Fibroblast of lung (primary cell): ENCODE measurements at regions not wholly inside any gene's neighbourhood (a gene's known extent, or its start where the extent isn't known, plus 50 kb on each side); places are given as distances from the start of the nearest gene placed in this dataset.

Experiments
- DNase-seq, 2 donors: peaks; one replicate each; pipeline versions ENCODE4 v3.0.0 to v3.0.0-alpha.2; 2010; ENCODE audit warnings: low read depth in 2 of 2
- H2AFZ ChIP-seq: 2 replicates; pipeline ENCODE4 v1.5.1; 2012; ENCODE audit warnings: low read length, control low read depth, inconsistent platforms
- H3K27ac ChIP-seq: 2 replicates; pipeline ENCODE4 v1.5.1; 2011; ENCODE audit warnings: low read length, control low read depth; ENCODE audit not compliant: insufficient read depth
- H3K27me3 ChIP-seq: 2 replicates; pipeline ENCODE4 v1.5.1; 2011; ENCODE audit warnings: mild to moderate bottlenecking, low read length; ENCODE audit not compliant: control insufficient read depth, insufficient read depth
- H3K36me3 ChIP-seq: 2 replicates; pipeline ENCODE4 v1.5.1; 2011; ENCODE audit warnings: low read length; ENCODE audit not compliant: control insufficient read depth, insufficient read depth
- H3K4me1 ChIP-seq: 2 replicates; pipeline ENCODE4 v1.5.1; 2011; ENCODE audit warnings: low read length; ENCODE audit not compliant: control insufficient read depth, insufficient read depth; ENCODE audit errors: extremely low read depth
- H3K4me2 ChIP-seq: 2 replicates; pipeline ENCODE4 v1.5.1; 2011; ENCODE audit warnings: low read length, control low read depth; ENCODE audit not compliant: insufficient read depth; ENCODE audit errors: extremely low read depth
- H3K4me3 ChIP-seq, 4 experiments: fragments of 200-600 bp in 1 of 4; sonication (generic) in 1 of 4; replicated peaks in 1 of 4; 2 replicates each; pipeline ENCODE4 v1.5.1; 2011 to 2016; ENCODE audit warnings: low read length in 4 of 4, low read depth in 3 of 4, mild to moderate bottlenecking in 3 of 4, control low read depth in 2 of 4, inconsistent platforms in 1 of 4, mixed read lengths in 1 of 4; ENCODE audit not compliant: insufficient read depth in 1 of 4; ENCODE audit errors: control extremely low read depth in 1 of 4
- H3K79me2 ChIP-seq: 2 replicates; pipeline ENCODE4 v1.5.1; 2012; ENCODE audit warnings: mild to moderate bottlenecking, low read length, inconsistent platforms; ENCODE audit not compliant: control insufficient read depth, insufficient read depth
- H3K9ac ChIP-seq: 2 replicates; pipeline ENCODE4 v1.5.1; 2011; ENCODE audit warnings: mild to moderate bottlenecking, low read length, control low read depth; ENCODE audit not compliant: insufficient read depth
- H3K9me3 ChIP-seq: 2 replicates; pipeline ENCODE4 v1.5.1; 2012; ENCODE audit warnings: low read depth, low read length; ENCODE audit not compliant: control insufficient read depth, insufficient read depth
- H4K20me1 ChIP-seq: 2 replicates; pipeline ENCODE4 v1.5.1; 2011; ENCODE audit warnings: low read length; ENCODE audit not compliant: control insufficient read depth, insufficient read depth; ENCODE audit errors: extremely low read depth
- EZH2 ChIP-seq: IDR thresholded peaks from 2 replicates; pipeline ENCODE4 v1.5.1; 2012; ENCODE audit warnings: low read length, control low read depth, mild to moderate bottlenecking; ENCODE audit errors: missing control alignments
- TF ChIP-seq, protein P1 (sequence below), 2 donors: IDR thresholded peaks in 1 of 2; conservative IDR thresholded peaks in 1 of 2; 1 replicate in 1 of 2; 2 replicates in 1 of 2; pipeline ENCODE4 v1.5.1; 2011 to 2012; ENCODE audit warnings: low read length in 2 of 2, control low read depth in 1 of 2, inconsistent platforms in 1 of 2, low read depth in 1 of 2, mild to moderate bottlenecking in 1 of 2

DNA sequence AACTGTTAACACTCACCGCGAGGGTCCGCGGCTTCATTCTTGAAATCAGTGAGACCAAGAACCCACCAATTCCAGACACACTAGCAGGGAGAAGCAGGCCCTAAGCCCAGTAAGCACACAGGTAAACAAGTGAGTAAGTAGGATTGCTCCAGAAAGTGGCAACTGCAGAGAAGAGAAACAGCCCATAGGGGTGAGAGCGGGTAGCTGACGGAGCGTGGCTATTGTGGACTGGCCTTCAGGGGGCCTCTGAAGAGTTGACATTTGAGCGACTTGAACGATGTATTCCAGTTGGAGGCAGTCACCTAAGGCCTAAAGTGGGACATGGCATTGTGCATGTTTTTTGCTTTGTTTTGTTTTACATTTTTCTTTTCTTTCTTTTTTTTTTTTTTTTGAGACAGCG, 74.2 kb downstream of the TSPAN17 start:
- Histone ChIP-seq H3K4me1 (no peaks in the 10 kb centered on the region), H2AFZ (no peak overlapping the region), H3K9me3 (no peaks in the 10 kb centered on the region), H3K27me3 (peaks cover 15% of the 10 kb centered on the region), H3K36me3 (no peaks in the 10 kb centered on the region), H3K4me3 (no peak overlapping the region), H3K4me2 (no peak overlapping the region), H3K79me2 (no peaks in the 10 kb centered on the region), H3K9ac (no peak overlapping the region), H3K27ac (no peak overlapping the region), H4K20me1 (no peaks in the 10 kb centered on the region)
- no peak for DNase-seq
- TF ChIP-seq, protein P1, sequence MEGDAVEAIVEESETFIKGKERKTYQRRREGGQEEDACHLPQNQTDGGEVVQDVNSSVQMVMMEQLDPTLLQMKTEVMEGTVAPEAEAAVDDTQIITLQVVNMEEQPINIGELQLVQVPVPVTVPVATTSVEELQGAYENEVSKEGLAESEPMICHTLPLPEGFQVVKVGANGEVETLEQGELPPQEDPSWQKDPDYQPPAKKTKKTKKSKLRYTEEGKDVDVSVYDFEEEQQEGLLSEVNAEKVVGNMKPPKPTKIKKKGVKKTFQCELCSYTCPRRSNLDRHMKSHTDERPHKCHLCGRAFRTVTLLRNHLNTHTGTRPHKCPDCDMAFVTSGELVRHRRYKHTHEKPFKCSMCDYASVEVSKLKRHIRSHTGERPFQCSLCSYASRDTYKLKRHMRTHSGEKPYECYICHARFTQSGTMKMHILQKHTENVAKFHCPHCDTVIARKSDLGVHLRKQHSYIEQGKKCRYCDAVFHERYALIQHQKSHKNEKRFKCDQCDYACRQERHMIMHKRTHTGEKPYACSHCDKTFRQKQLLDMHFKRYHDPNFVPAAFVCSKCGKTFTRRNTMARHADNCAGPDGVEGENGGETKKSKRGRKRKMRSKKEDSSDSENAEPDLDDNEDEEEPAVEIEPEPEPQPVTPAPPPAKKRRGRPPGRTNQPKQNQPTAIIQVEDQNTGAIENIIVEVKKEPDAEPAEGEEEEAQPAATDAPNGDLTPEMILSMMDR (conservative IDR thresholded peaks at IDR 0.05 in 1 of 2, IDR thresholded peaks at IDR 0.05 in 1 of 2; ENCODE audit: low read depth in 1 of 2, low read length in 2 of 2): no peak
- no peak for TF ChIP-seq EZH2

DNA sequence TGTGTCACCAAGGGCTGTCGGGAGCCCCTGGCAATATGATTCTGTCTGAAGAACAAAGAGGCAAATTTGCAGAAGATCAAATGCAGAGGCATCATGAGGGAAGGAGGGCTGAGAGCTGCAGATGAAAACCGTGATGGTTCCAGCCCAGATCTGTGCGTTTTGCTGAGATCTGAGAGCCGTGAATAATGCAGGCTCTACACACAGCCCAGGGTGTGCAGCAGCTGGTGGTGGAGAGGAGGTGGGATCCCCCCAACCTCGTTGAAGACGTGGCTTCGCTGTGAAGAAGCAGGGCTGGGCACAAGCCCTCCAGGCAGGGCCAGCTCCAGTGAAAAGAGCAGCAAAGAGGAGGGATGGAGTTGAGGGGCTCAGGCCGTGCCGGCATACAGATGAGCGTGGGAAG, 75.5 kb downstream of the TSPAN17 start:
- H3K4me2 ChIP-seq: no peak overlapping the region
- TF ChIP-seq, protein P1 (conservative IDR thresholded peaks at IDR 0.05 in 1 of 2, IDR thresholded peaks at IDR 0.05 in 1 of 2; ENCODE audit: low read depth in 1 of 2, low read length in 2 of 2): no peak
- no peak for TF ChIP-seq EZH2
- H3K79me2 ChIP-seq: no peaks in the 10 kb centered on the region
- no peak overlapping the region for H2AFZ ChIP-seq
- no peaks in the 10 kb centered on the region for H4K20me1 ChIP-seq
- no peak overlapping the region for H3K4me3 ChIP-seq
- H3K27me3 ChIP-seq: peaks cover 25% of the 10 kb centered on the region
- no peaks in the 10 kb centered on the region for H3K9me3 ChIP-seq
- no peak overlapping the region for H3K27ac ChIP-seq
- DNase-seq: no peak
- no peaks in the 10 kb centered on the region for H3K36me3 ChIP-seq
- no peaks in the 10 kb centered on the region for H3K4me1 ChIP-seq
- H3K9ac ChIP-seq: no peak overlapping the region

DNA sequence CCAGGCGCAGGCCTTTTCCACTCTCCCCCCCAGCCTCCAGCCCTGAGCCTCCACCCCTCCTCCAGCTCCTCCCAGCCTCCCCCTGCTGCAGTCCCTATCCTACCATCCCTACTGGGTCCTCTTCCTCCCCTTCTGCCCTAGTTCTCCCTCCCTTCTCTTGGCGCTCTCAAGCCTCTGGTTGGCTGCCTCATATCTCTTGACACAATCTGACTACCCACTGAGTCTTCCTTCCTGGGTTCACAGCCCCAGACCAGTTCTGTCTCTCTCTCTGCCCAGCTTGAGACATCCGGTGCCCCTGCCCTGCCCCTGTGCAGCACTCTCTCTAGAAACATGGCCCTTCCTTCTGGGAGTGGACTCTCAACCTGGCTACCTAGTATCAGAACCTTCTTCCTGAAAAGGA, 76.2 kb downstream of the TSPAN17 start:
- TF ChIP-seq, protein P1 (conservative IDR thresholded peaks at IDR 0.05 in 1 of 2, IDR thresholded peaks at IDR 0.05 in 1 of 2; ENCODE audit: low read depth in 1 of 2, low read length in 2 of 2): no peak
- no peak for TF ChIP-seq EZH2
- H3K27me3 ChIP-seq: peaks cover 25% of the 10 kb centered on the region
- H3K9ac ChIP-seq: no peak overlapping the region
- no peaks in the 10 kb centered on the region for H4K20me1 ChIP-seq
- H3K36me3 ChIP-seq: no peaks in the 10 kb centered on the region
- no peak for DNase-seq
- no peaks in the 10 kb centered on the region for H3K4me1 ChIP-seq
- no peaks in the 10 kb centered on the region for H3K9me3 ChIP-seq
- H3K79me2 ChIP-seq: no peaks in the 10 kb centered on the region
- no peak overlapping the region for H2AFZ ChIP-seq
- no peak overlapping the region for H3K27ac ChIP-seq
- H3K4me2 ChIP-seq: no peak overlapping the region
- no peak overlapping the region for H3K4me3 ChIP-seq
